ENCODE measurements at regions not wholly inside any gene's neighbourhood (a gene's known extent, or its start where the extent isn't known, plus 50 kb on each side); places are given as distances from the start of the nearest gene placed in this dataset.

GRCh38 chr17:52209507-52209906, 51.0 kb upstream of the CA10 start:
- no peaks in the 10 kb centered on the region for H3K9me3 ChIP-seq
- no peak overlapping the region for H3K4me3 ChIP-seq
- no peaks in the 10 kb centered on the region for H3K4me1 ChIP-seq
- H3K27me3 ChIP-seq, result no peaks in the 10 kb centered on the region
- DNase-seq (ENCODE audit: low spot score in 2 of 2), result no peak
- TF ChIP-seq POLR2A (IDR thresholded peaks at IDR 0.05) (no peak), EP300 (IDR thresholded peaks at IDR 0.05) (no peak)
- TF ChIP-seq, protein P1, sequence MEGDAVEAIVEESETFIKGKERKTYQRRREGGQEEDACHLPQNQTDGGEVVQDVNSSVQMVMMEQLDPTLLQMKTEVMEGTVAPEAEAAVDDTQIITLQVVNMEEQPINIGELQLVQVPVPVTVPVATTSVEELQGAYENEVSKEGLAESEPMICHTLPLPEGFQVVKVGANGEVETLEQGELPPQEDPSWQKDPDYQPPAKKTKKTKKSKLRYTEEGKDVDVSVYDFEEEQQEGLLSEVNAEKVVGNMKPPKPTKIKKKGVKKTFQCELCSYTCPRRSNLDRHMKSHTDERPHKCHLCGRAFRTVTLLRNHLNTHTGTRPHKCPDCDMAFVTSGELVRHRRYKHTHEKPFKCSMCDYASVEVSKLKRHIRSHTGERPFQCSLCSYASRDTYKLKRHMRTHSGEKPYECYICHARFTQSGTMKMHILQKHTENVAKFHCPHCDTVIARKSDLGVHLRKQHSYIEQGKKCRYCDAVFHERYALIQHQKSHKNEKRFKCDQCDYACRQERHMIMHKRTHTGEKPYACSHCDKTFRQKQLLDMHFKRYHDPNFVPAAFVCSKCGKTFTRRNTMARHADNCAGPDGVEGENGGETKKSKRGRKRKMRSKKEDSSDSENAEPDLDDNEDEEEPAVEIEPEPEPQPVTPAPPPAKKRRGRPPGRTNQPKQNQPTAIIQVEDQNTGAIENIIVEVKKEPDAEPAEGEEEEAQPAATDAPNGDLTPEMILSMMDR (IDR thresholded peaks at IDR 0.05), result no peak
- H3K36me3 ChIP-seq, result no peaks in the 10 kb centered on the region
- H3K27ac ChIP-seq, result no peak overlapping the region

Measured in tibial nerve (tissue), 4 donors.